Activated CD8-positive, alpha-beta memory T cell treated with anti-CD3 and anti-CD28 coated beads, Interleukin-2, amount 50 U/mL, for 4 hours (primary cell): ENCODE measurements at regions not wholly inside any gene's neighbourhood (a gene's known extent, or its start where the extent isn't known, plus 50 kb on each side); places are given as distances from the start of the nearest gene placed in this dataset.

ENCODE experiments used
- DNase-seq: peaks from one replicate; pipeline ENCODE4 v3.0.0-alpha.2; 2020

- DNase-seq, result no peak
Observed at GRCh38 chr14:49220492-49220891, 365.7 kb downstream of the RPS29 start.

GRCh38 chr14:49218436-49219092, 367.6 kb downstream of the RPS29 start:
- no peak for DNase-seq

GRCh38 chr14:49212721-49213120, 373.5 kb downstream of the RPS29 start:
- DNase-seq, result no peak

GRCh38 chr14:49209416-49209815, 376.8 kb downstream of the RPS29 start:
- no peak for DNase-seq

GRCh38 chr14:49206828-49207227, 379.4 kb downstream of the RPS29 start:
- no peak for DNase-seq

GRCh38 chr14:49203676-49204075, 382.5 kb downstream of the RPS29 start:
- no peak for DNase-seq

GRCh38 chr14:49199159-49199558, 387.0 kb downstream of the RPS29 start:
- DNase-seq, result no peak

GRCh38 chr14:49196327-49196726, 389.9 kb downstream of the RPS29 start:
- no peak for DNase-seq

GRCh38 chr14:49194067-49194466, 392.1 kb downstream of the RPS29 start:
- DNase-seq, result no peak

GRCh38 chr14:49193332-49194065, 392.7 kb downstream of the RPS29 start:
- no peak for DNase-seq

- no peak for DNase-seq
Observed at GRCh38 chr14:49191380-49191779, 394.8 kb downstream of the RPS29 start.

- DNase-seq, result no peak
Observed at GRCh38 chr14:49189375-49189774, 396.8 kb downstream of the RPS29 start.

- no peak for DNase-seq
Observed at GRCh38 chr14:49187799-49188198, 398.4 kb downstream of the RPS29 start.

GRCh38 chr14:49173765-49174373, 412.3 kb downstream of the RPS29 start:
- DNase-seq, result no peak

- DNase-seq, result no peak
Observed at GRCh38 chr14:49164074-49164473, 422.1 kb downstream of the RPS29 start.

GRCh38 chr14:49160983-49161382, 425.2 kb downstream of the RPS29 start:
- DNase-seq, result no peak

- no peak for DNase-seq
Observed at GRCh38 chr14:49159081-49159480, 427.1 kb downstream of the RPS29 start.

- DNase-seq, result no peak
Observed at GRCh38 chr14:49139593-49139992, 446.6 kb downstream of the RPS29 start.

- DNase-seq, result no peak
Observed at GRCh38 chr14:49134940-49135339, 451.2 kb downstream of the RPS29 start.

GRCh38 chr14:49121246-49121645, 464.9 kb downstream of the RPS29 start:
- DNase-seq, result no peak

GRCh38 chr14:49114161-49114893, 471.9 kb downstream of the RPS29 start:
- DNase-seq, result no peak

GRCh38 chr14:49106741-49107667, 479.2 kb downstream of the RPS29 start:
- no peak for DNase-seq
